ENCODE measurements at regions not wholly inside any gene's neighbourhood (a gene's known extent, or its start where the extent isn't known, plus 50 kb on each side); places are given as distances from the start of the nearest gene placed in this dataset.

DNA sequence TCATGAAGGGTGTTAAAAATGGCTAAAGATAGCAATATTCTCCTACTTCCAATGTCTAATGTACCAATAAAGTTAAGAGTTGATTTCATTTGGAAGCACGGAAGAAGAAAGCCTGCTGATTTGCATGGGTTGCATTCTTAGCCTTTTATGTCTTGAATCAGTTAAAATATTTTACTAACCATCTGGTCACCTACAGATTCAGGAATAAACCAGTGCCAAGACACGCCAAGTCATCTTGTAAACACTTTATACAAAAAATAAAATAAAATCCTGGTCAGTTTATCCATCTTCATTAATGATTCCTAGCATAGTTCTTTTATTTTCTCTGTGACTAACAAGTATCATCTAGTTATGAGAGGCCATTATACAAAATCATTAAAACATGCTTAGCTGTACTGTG lies 1031.6 kb upstream of the WWC1 start:
- TF ChIP-seq CTCF (IDR thresholded peaks at IDR 0.05; ENCODE audit: low read depth, low read length, missing input control) (no peak), SP1 (IDR thresholded peaks at IDR 0.05) (no peak), EGR1 (IDR thresholded peaks at IDR 0.05; ENCODE audit: low read depth in 2 of 2) (no peak), TAF1 (conservative IDR thresholded peaks at IDR 0.05) (no peak), YY1 (IDR thresholded peaks at IDR 0.05) (no peak)

Measured in liver (tissue), 3 donors.